Endodermal cell (in vitro differentiated cells): ENCODE measurements at regions not wholly inside any gene's neighbourhood (a gene's known extent, or its start where the extent isn't known, plus 50 kb on each side); places are given as distances from the start of the nearest gene placed in this dataset.

ENCODE experiments used
- DNase-seq: peaks from one replicate; pipeline ENCODE4 v3.0.0-alpha.2; 2017
- H3K27ac ChIP-seq: 2 replicates; pipeline ENCODE4 v1.5.1; 2013; ENCODE audit warnings: mild to moderate bottlenecking, low read depth, low read length, moderate library complexity
- H3K27me3 ChIP-seq: 2 replicates; pipeline ENCODE4 v1.6.1; 2013; ENCODE audit warnings: mild to moderate bottlenecking, low read length, moderate library complexity; ENCODE audit not compliant: insufficient read depth, control insufficient read depth, poor library complexity, severe bottlenecking
- H3K36me3 ChIP-seq: 2 replicates; pipeline ENCODE4 v1.7.0; 2013; ENCODE audit warnings: mild to moderate bottlenecking, low read length, moderate library complexity; ENCODE audit not compliant: control insufficient read depth, insufficient read depth
- H3K4me1 ChIP-seq: one replicate; pipeline ENCODE4 v1.7.0; 2013; ENCODE audit warnings: low read length; ENCODE audit not compliant: control insufficient read depth, insufficient read depth
- H3K4me3 ChIP-seq: 2 replicates; pipeline ENCODE4 v1.5.1; 2013; ENCODE audit warnings: mild to moderate bottlenecking, low read length, moderate library complexity
- H3K9ac ChIP-seq: 2 replicates; pipeline ENCODE4 v1.6.1; 2013; ENCODE audit warnings: mild to moderate bottlenecking, low read length, moderate library complexity; ENCODE audit not compliant: poor library complexity, severe bottlenecking; ENCODE audit errors: extremely low read depth
- H3K9me3 ChIP-seq: 2 replicates; pipeline ENCODE4 v1.6.1; 2013; ENCODE audit warnings: mild to moderate bottlenecking, low read length, moderate library complexity; ENCODE audit not compliant: control insufficient read depth
- H3K27ac Mint-ChIP-seq: 2 replicates; pipeline ENCODE4 v1.8.0; 2020; ENCODE audit warnings: mixed read lengths
- H3K27me3 Mint-ChIP-seq: 2 replicates; pipeline ENCODE4 v1.8.0; 2021; ENCODE audit warnings: mild to moderate bottlenecking, mixed read lengths; ENCODE audit not compliant: insufficient read depth
- H3K36me3 Mint-ChIP-seq: 2 replicates; pipeline ENCODE4 v1.8.0; 2020; ENCODE audit warnings: low read depth, mixed read lengths
- H3K4me1 Mint-ChIP-seq: 2 replicates; pipeline ENCODE4 v1.8.0; 2020; ENCODE audit warnings: mixed read lengths
- H3K4me3 Mint-ChIP-seq: 2 replicates; pipeline ENCODE4 v1.8.0; 2020; ENCODE audit warnings: mild to moderate bottlenecking, moderate library complexity, mixed read lengths
- H3K9me3 Mint-ChIP-seq: 2 replicates; pipeline ENCODE4 v1.8.0; 2020; ENCODE audit warnings: mild to moderate bottlenecking, mixed read lengths
- WGBS, 2 experiments: methylation state at CpG; one replicate each; pipeline versions ENCODE4 v1.1.5 to v1.1.7; 2013; ENCODE audit warnings: missing lambda C conversion rate in 2 of 2, mixed read lengths in 1 of 2; ENCODE audit not compliant: insufficient coverage in 1 of 2, insufficient read length in 1 of 2; 5-methylcytosine and 5-hydroxymethylcytosine counted together
- TF ChIP-seq, protein P1 (sequence below): fragments of 200-600 bp; sonication (generic); conservative IDR thresholded peaks from 2 replicates; pipeline ENCODE4 v1.5.0; 2021; ENCODE audit warnings: antibody characterized with exemption, mild to moderate bottlenecking

DNA sequence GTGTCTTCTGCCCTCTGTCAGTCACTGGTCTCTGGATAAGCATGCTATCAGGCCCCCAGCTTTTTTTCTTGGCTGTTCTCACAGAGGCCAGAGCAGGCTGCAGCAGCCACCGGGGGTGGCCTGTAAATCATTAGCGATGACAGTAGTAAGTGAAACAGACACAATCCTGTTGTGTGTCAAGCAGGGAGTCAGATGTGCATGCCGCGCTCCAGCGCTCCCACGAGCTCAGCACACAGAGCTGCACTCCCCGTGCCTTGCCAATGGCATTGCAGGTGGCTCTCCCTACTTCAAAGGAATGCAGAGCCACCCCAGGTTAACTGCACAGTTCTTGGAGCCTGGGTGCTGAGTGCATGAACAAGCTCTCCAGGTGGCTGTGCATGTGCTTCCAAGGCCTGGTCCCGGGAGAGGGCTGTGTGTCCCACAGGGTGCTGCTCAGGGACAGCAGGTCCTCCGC, 226.1 kb downstream of the GLRX3 start:
- Histone ChIP-seq H3K4me1 (no peaks in the 10 kb centered on the region), H3K4me3 (no peak overlapping the region), H3K9ac (no peak overlapping the region), H3K27ac (no peak overlapping the region), H3K9me3 (no peaks in the 10 kb centered on the region), H3K27me3 (no peaks in the 10 kb centered on the region), H3K36me3 (no peaks in the 10 kb centered on the region)
- no peak for DNase-seq
- Mint-ChIP-seq H3K27ac (no peak overlapping the region), H3K27me3 (peaks cover 4% of the 10 kb centered on the region), H3K9me3 (no peaks in the 10 kb centered on the region), H3K4me1 (no peaks in the 10 kb centered on the region), H3K36me3 (no peaks in the 10 kb centered on the region), H3K4me3 (no peak overlapping the region)
- 68 to 88% methylated on average over 8 to 9 of the region's 9 CpGs for WGBS, 2 experiments
- TF ChIP-seq, protein P1, sequence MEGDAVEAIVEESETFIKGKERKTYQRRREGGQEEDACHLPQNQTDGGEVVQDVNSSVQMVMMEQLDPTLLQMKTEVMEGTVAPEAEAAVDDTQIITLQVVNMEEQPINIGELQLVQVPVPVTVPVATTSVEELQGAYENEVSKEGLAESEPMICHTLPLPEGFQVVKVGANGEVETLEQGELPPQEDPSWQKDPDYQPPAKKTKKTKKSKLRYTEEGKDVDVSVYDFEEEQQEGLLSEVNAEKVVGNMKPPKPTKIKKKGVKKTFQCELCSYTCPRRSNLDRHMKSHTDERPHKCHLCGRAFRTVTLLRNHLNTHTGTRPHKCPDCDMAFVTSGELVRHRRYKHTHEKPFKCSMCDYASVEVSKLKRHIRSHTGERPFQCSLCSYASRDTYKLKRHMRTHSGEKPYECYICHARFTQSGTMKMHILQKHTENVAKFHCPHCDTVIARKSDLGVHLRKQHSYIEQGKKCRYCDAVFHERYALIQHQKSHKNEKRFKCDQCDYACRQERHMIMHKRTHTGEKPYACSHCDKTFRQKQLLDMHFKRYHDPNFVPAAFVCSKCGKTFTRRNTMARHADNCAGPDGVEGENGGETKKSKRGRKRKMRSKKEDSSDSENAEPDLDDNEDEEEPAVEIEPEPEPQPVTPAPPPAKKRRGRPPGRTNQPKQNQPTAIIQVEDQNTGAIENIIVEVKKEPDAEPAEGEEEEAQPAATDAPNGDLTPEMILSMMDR = no peak

DNA sequence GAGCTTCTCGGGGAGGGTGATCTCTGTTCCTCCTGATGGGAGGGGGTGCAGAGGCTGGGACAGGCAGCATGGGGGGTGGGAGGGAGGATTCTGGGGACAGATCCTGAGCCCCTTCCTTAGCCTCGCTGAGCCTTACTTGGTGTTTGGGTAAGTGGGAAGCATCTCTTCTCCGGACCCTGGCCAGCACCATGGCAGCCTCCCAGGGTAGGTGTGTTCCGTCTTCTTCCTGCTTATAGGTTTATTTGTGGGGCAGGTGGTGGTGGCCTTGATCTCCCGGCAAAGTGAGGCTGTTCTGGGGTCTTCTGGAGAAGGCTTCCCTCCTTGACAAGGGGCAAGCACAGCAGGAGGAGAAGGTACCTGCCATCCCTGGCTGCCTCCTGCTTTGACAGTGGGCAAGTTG, 226.9 kb downstream of the GLRX3 start:
- TF ChIP-seq, protein P1 = no peak
- H3K4me1 Mint-ChIP-seq = no peaks in the 10 kb centered on the region
- no peaks in the 10 kb centered on the region for H3K9me3 Mint-ChIP-seq
- 93 to 100% methylated on average over 1 to 5 of the region's 5 CpGs for WGBS, 2 experiments
- no peak overlapping the region for H3K4me3 ChIP-seq
- H3K4me3 Mint-ChIP-seq = no peak overlapping the region
- peaks cover 4% of the 10 kb centered on the region for H3K27me3 Mint-ChIP-seq
- H3K4me1 ChIP-seq = no peaks in the 10 kb centered on the region
- no peaks in the 10 kb centered on the region for H3K36me3 ChIP-seq
- H3K27ac ChIP-seq = no peak overlapping the region
- no peaks in the 10 kb centered on the region for H3K9me3 ChIP-seq
- no peak overlapping the region for H3K9ac ChIP-seq
- H3K27ac Mint-ChIP-seq = no peak overlapping the region
- no peaks in the 10 kb centered on the region for H3K36me3 Mint-ChIP-seq
- DNase-seq = no peak
- H3K27me3 ChIP-seq = no peaks in the 10 kb centered on the region

DNA sequence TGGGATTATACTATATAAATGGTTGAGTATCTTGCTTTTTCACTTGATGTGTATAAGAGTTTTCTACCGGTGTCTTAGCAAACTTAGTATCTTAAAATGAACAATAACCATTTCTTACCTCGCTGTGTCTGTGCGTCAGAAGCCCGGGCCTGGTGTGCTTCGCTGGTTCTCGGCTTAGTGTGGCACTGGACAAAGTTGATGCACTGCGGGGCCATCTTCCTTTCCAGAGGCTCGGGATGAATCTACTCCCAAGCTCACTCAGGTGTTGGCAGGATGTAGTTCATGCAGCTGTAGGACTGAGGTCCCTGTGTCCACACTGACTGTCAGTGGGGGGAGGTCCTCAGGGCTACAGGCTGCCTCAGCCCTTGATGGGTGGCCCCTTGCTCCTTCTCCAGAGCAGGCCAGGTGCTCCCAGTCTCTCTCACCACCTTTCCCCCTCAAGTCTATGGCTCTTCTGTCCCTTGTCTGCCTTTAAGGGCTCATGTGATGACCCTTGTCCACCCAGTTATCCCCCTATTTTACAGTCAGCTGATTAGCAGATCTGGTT, 227.8 kb downstream of the GLRX3 start:
- Histone ChIP-seq H3K4me3 (no peak overlapping the region), H3K36me3 (no peaks in the 10 kb centered on the region), H3K27me3 (no peaks in the 10 kb centered on the region), H3K9ac (no peak overlapping the region), H3K9me3 (no peaks in the 10 kb centered on the region), H3K4me1 (no peaks in the 10 kb centered on the region), H3K27ac (no peak overlapping the region)
- Mint-ChIP-seq H3K4me1 (no peaks in the 10 kb centered on the region), H3K27ac (no peak overlapping the region), H3K27me3 (peaks cover 4% of the 10 kb centered on the region), H3K4me3 (no peak overlapping the region), H3K36me3 (no peaks in the 10 kb centered on the region), H3K9me3 (no peaks in the 10 kb centered on the region)
- TF ChIP-seq, protein P1 = no peak
- no peak for DNase-seq
- WGBS, 2 experiments = 91 to 98% methylated on average over 5 to 8 of the region's 8 CpGs
